Left renal cortex interstitium (tissue), 4 donors: ENCODE measurements at regions not wholly inside any gene's neighbourhood (a gene's known extent, or its start where the extent isn't known, plus 50 kb on each side); places are given as distances from the start of the nearest gene placed in this dataset.

Source experiments
- DNase-seq, 4 donors: peaks; one replicate each; pipeline ENCODE4 v3.0.0-alpha.2; 2013; ENCODE audit warnings: low read depth in 4 of 4, low spot score in 2 of 4, missing footprints in 1 of 4

GRCh38 chr11:100632941-100633452 is 54.1 kb upstream of the ARHGAP42 start:
- DNase-seq: no peak

- no peak for DNase-seq
Measured at GRCh38 chr11:100635194-100635593, 51.9 kb upstream of the ARHGAP42 start.

- no peak for DNase-seq
Measured at GRCh38 chr11:100636536-100636935, 50.6 kb upstream of the ARHGAP42 start.
